ENCODE measurements at regions not wholly inside any gene's neighbourhood (a gene's known extent, or its start where the extent isn't known, plus 50 kb on each side); places are given as distances from the start of the nearest gene placed in this dataset.

DNA sequence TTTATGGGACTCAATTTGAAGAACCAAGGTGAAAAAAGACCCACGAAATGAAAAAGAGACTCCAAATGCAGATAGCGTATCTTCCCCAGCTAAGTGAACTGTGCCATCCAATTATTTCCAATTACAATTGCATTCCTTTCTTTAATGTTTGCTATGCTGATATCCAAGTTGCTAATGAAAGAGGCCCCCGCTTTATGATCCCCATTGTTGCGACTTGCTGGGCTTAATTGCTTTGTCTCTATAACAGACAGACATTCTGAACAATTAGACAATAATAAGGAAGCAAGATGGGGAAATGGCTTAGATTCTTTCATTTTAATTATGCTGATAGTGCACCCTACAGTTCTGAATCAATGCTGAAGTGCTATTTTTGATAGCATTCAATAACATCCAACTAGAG is 354.3 kb downstream of the KIF4B start (continued):
- TF ChIP-seq ARID4B (CRISPR knock-in tag; IDR thresholded peaks at IDR 0.05; ENCODE audit: borderline replicate concordance) (no peak), FOXP1 (CRISPR knock-in tag; IDR thresholded peaks at IDR 0.05; ENCODE audit: borderline replicate concordance) (no peak)

- POLR2A ChIA-PET: interaction anchor here (0.6 kb wide), 1 partner anchor 253 kb away, joined by 4 read pairs; no protein-coding TSS in a partner anchor
- Mint-ChIP-seq H3K36me3 (no peaks in the 10 kb centered on the region), H3K27me3 (ENCODE audit: low read depth) (no peaks in the 10 kb centered on the region), H3K4me1 (peaks cover 10% of the 10 kb centered on the region), H3K27ac (no peak overlapping the region), H3K9me3 (peaks cover 4% of the 10 kb centered on the region), H3K4me3 (no peak overlapping the region)
- TF ChIP-seq ZBTB21 (CRISPR knock-in tag; IDR thresholded peaks at IDR 0.05; ENCODE audit: borderline replicate concordance): no peak
- TF ChIP-seq SMAD3 (CRISPR knock-in tag; IDR thresholded peaks at IDR 0.05; ENCODE audit: borderline replicate concordance): no peak
- no peak for TF ChIP-seq GTF2I (CRISPR knock-in tag; conservative IDR thresholded peaks at IDR 0.05)
- no peak for TF ChIP-seq FOXP1 (CRISPR knock-in tag; IDR thresholded peaks at IDR 0.05; ENCODE audit: borderline replicate concordance)
- TF ChIP-seq, protein P1, sequence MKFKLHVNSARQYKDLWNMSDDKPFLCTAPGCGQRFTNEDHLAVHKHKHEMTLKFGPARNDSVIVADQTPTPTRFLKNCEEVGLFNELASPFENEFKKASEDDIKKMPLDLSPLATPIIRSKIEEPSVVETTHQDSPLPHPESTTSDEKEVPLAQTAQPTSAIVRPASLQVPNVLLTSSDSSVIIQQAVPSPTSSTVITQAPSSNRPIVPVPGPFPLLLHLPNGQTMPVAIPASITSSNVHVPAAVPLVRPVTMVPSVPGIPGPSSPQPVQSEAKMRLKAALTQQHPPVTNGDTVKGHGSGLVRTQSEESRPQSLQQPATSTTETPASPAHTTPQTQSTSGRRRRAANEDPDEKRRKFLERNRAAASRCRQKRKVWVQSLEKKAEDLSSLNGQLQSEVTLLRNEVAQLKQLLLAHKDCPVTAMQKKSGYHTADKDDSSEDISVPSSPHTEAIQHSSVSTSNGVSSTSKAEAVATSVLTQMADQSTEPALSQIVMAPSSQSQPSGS (CRISPR knock-in tag; IDR thresholded peaks at IDR 0.05; ENCODE audit: borderline replicate concordance, low read depth): no peak
- no peak for TF ChIP-seq ZNF138 (CRISPR knock-in tag; conservative IDR thresholded peaks at IDR 0.05)
- no peak for TF ChIP-seq GABPB1 (CRISPR knock-in tag; IDR thresholded peaks at IDR 0.05)
- TF ChIP-seq FOXK1 (CRISPR knock-in tag; IDR thresholded peaks at IDR 0.05): no peak
- no peak for DNase-seq (ENCODE audit: low spot score)
- CTCF ChIA-PET: no interaction called here
- no peak for ATAC-seq
These were observed 354.9 kb downstream of the KIF4B start for GRCh38 chr5:155368490-155368889.

DNA sequence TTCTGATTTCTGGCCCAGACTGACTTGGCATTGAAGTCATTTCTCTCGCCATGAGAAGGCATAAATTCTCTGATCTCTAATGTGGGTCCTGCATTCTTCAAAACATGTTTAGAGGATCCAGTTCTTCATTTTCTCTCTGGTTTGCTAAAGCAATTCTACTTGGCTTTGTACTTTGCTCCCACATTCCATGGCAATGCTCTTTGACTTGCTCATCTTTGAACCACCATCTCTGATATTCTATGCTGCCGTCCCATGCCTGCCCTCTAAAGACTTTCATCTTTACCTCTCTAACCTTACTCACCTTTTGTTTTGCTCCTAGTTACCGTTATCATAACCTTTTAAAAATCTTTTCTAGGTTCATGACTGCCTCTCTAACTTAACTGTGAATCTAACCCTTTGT is 366.9 kb downstream of the KIF4B start:
- TF ChIP-seq NFE2L1 (CRISPR knock-in tag; IDR thresholded peaks at IDR 0.05) (no peak), SP1 (CRISPR knock-in tag; conservative IDR thresholded peaks at IDR 0.05) (no peak), ETV6 (CRISPR knock-in tag; IDR thresholded peaks at IDR 0.05) (no peak), NR1H2 (CRISPR knock-in tag; IDR thresholded peaks at IDR 0.05) (no peak), RELA (CRISPR knock-in tag; IDR thresholded peaks at IDR 0.05; ENCODE audit: borderline replicate concordance) (no peak), FOXK1 (CRISPR knock-in tag; IDR thresholded peaks at IDR 0.05) (no peak), PRRX2 (CRISPR knock-in tag; IDR thresholded peaks at IDR 0.05) (no peak)
- TF ChIP-seq, protein P2, sequence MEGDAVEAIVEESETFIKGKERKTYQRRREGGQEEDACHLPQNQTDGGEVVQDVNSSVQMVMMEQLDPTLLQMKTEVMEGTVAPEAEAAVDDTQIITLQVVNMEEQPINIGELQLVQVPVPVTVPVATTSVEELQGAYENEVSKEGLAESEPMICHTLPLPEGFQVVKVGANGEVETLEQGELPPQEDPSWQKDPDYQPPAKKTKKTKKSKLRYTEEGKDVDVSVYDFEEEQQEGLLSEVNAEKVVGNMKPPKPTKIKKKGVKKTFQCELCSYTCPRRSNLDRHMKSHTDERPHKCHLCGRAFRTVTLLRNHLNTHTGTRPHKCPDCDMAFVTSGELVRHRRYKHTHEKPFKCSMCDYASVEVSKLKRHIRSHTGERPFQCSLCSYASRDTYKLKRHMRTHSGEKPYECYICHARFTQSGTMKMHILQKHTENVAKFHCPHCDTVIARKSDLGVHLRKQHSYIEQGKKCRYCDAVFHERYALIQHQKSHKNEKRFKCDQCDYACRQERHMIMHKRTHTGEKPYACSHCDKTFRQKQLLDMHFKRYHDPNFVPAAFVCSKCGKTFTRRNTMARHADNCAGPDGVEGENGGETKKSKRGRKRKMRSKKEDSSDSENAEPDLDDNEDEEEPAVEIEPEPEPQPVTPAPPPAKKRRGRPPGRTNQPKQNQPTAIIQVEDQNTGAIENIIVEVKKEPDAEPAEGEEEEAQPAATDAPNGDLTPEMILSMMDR (IDR thresholded peaks at IDR 0.05): no peak
- TF ChIP-seq, protein P3, sequence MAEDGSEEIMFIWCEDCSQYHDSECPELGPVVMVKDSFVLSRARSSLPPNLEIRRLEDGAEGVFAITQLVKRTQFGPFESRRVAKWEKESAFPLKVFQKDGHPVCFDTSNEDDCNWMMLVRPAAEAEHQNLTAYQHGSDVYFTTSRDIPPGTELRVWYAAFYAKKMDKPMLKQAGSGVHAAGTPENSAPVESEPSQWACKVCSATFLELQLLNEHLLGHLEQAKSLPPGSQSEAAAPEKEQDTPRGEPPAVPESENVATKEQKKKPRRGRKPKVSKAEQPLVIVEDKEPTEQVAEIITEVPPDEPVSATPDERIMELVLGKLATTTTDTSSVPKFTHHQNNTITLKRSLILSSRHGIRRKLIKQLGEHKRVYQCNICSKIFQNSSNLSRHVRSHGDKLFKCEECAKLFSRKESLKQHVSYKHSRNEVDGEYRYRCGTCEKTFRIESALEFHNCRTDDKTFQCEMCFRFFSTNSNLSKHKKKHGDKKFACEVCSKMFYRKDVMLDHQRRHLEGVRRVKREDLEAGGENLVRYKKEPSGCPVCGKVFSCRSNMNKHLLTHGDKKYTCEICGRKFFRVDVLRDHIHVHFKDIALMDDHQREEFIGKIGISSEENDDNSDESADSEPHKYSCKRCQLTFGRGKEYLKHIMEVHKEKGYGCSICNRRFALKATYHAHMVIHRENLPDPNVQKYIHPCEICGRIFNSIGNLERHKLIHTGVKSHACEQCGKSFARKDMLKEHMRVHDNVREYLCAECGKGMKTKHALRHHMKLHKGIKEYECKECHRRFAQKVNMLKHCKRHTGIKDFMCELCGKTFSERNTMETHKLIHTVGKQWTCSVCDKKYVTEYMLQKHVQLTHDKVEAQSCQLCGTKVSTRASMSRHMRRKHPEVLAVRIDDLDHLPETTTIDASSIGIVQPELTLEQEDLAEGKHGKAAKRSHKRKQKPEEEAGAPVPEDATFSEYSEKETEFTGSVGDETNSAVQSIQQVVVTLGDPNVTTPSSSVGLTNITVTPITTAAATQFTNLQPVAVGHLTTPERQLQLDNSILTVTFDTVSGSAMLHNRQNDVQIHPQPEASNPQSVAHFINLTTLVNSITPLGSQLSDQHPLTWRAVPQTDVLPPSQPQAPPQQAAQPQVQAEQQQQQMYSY (CRISPR knock-in tag; IDR thresholded peaks at IDR 0.05): no peak
- TF ChIP-seq, protein P1 (CRISPR knock-in tag; IDR thresholded peaks at IDR 0.05; ENCODE audit: borderline replicate concordance, low read depth): no peak
- Mint-ChIP-seq H3K4me3 (no peak overlapping the region), H3K27me3 (ENCODE audit: low read depth) (no peaks in the 10 kb centered on the region), H3K36me3 (no peaks in the 10 kb centered on the region), H3K9me3 (peaks cover 7% of the 10 kb centered on the region), H3K27ac (no peak overlapping the region), H3K4me1 (peaks cover 9% of the 10 kb centered on the region)
- ATAC-seq: no peak
- POLR2A ChIA-PET: no interaction called here
- CTCF ChIA-PET: no interaction called here
- DNase-seq (ENCODE audit: low spot score): no peak
